H1 (cell line): ENCODE measurements at regions not wholly inside any gene's neighbourhood (a gene's known extent, or its start where the extent isn't known, plus 50 kb on each side); places are given as distances from the start of the nearest gene placed in this dataset.

Experiments used
- CTCF ChIA-PET: fragments of 300-600 bp; sonication (Branson Sonifier 250); formaldehyde crosslinking; loops from one replicate; lab custom pipeline; 2021; ENCODE audit not compliant: partially characterized antibody; lab: Charles Lee
- POLR2A ChIA-PET: fragments of 300-600 bp; sonication (Branson Sonifier 250); formaldehyde crosslinking; loops from one replicate; lab custom pipeline; 2021; ENCODE audit warnings: inconsistent platforms; ENCODE audit not compliant: partially characterized antibody; lab: Charles Lee
- DNase-seq, 2 experiments: peaks; one replicate each; pipeline versions ENCODE4 v3.0.0 to v3.0.0-alpha.2; 2010 to 2022; ENCODE audit warnings: low spot score in 2 of 2, low read depth in 1 of 2, mixed read lengths in 1 of 2
- FAIRE-seq: peaks from 2 replicates; lab custom pipeline; 2011; peaks lifted over from hg19 to GRCh38; lab: Jason Lieb, UNC
- H2AFZ ChIP-seq: 2 replicates; pipeline ENCODE4 v1.8.1; 2012; ENCODE audit warnings: low read length, inconsistent platforms
- H2AK5ac ChIP-seq: 2 replicates; pipeline ENCODE4 v1.6.1; 2013; ENCODE audit warnings: low read depth, low read length
- H2BK120ac ChIP-seq: replicated peaks from 2 replicates; pipeline ENCODE3; 2013; ENCODE audit warnings: low read depth, low read length, inconsistent platforms
- H2BK12ac ChIP-seq: 2 replicates; pipeline ENCODE4 v1.6.1; 2013; ENCODE audit warnings: low read depth, low read length
- H2BK15ac ChIP-seq: 2 replicates; pipeline ENCODE4 v1.6.1; 2013; ENCODE audit warnings: low read length
- H2BK20ac ChIP-seq: 2 replicates; pipeline ENCODE4 v1.6.1; 2013; ENCODE audit warnings: low read length
- H2BK5ac ChIP-seq: 2 replicates; pipeline ENCODE4 v1.6.1; 2013; ENCODE audit warnings: low read depth, low read length
- H3K14ac ChIP-seq: 2 replicates; pipeline ENCODE4 v1.6.1; 2013; ENCODE audit warnings: inconsistent platforms; ENCODE audit not compliant: insufficient read length
- H3K18ac ChIP-seq: 2 replicates; pipeline ENCODE4 v1.6.1; 2013; ENCODE audit warnings: low read length; ENCODE audit errors: extremely low read depth
- H3K23ac ChIP-seq: 2 replicates; pipeline ENCODE4 v1.6.1; 2013; ENCODE audit warnings: inconsistent platforms; ENCODE audit not compliant: insufficient read length
- H3K23me2 ChIP-seq: 2 replicates; pipeline ENCODE4 v1.6.1; 2013; ENCODE audit warnings: low read depth, low read length
- H3K27ac ChIP-seq: 2 replicates; pipeline ENCODE4 v1.6.1; 2011; ENCODE audit warnings: low read depth, low read length, inconsistent platforms
- H3K27me3 ChIP-seq, 4 experiments: replicated peaks in 1 of 4; 1 replicate in 1 of 4; 2 replicates in 3 of 4; pipeline versions ENCODE4 v1.6.1 to v1.8.1; 2011 to 2013; ENCODE audit warnings: low read length in 3 of 4, mild to moderate bottlenecking in 3 of 4, inconsistent platforms in 2 of 4, mixed read lengths in 2 of 4, moderate library complexity in 1 of 4; ENCODE audit not compliant: control insufficient read depth in 3 of 4, insufficient read depth in 3 of 4; ENCODE audit errors: extremely low read depth in 1 of 4
- H3K36me3 ChIP-seq, 4 experiments: 2 replicates each; pipeline versions ENCODE4 v1.6.1 to v1.8.1; 2011 to 2013; ENCODE audit warnings: mild to moderate bottlenecking in 4 of 4, low read length in 3 of 4, moderate library complexity in 2 of 4, control low read depth in 1 of 4, inconsistent platforms in 1 of 4; ENCODE audit not compliant: insufficient read depth in 4 of 4, control insufficient read depth in 2 of 4
- H3K4ac ChIP-seq: replicated peaks from 2 replicates; pipeline ENCODE3; 2013; ENCODE audit warnings: low read length, low read depth, mixed read lengths, inconsistent platforms; ENCODE audit not compliant: insufficient read length
- H3K4me1 ChIP-seq, 4 experiments: replicated peaks in 1 of 4; 1 replicate in 1 of 4; 2 replicates in 3 of 4; pipeline versions ENCODE4 v1.6.1 to v1.8.1; 2011 to 2013; ENCODE audit warnings: low read length in 3 of 4, inconsistent platforms in 2 of 4, mixed read lengths in 1 of 4; ENCODE audit not compliant: insufficient read depth in 4 of 4, control insufficient read depth in 3 of 4
- H3K4me2 ChIP-seq, 2 experiments: 2 replicates each; pipeline versions ENCODE4 v1.6.1 to v1.8.1; 2011 to 2013; ENCODE audit warnings: low read depth in 2 of 2, low read length in 2 of 2, control low read depth in 1 of 2, inconsistent platforms in 1 of 2, mild to moderate bottlenecking in 1 of 2; ENCODE audit not compliant: insufficient read depth in 1 of 2
- H3K4me3 ChIP-seq, 4 experiments: fragments of 200-600, 300-600 bp in 1 of 4; sonication (generic), shearing (Covaris generic), sonication (Bioruptor Twin) in 1 of 4; 2 replicates each; pipeline versions ENCODE4 v1.5.1 to v1.8.1; 2011 to 2016; ENCODE audit warnings: low read length in 4 of 4, low read depth in 3 of 4, control low read depth in 2 of 4, inconsistent platforms in 2 of 4, mild to moderate bottlenecking in 2 of 4, mixed read lengths in 1 of 4, moderate library complexity in 1 of 4; ENCODE audit not compliant: insufficient read depth in 2 of 4; ENCODE audit errors: extremely low read depth in 1 of 4
- H3K56ac ChIP-seq: replicated peaks from 2 replicates; pipeline ENCODE3; 2013; ENCODE audit warnings: low read depth, mild to moderate bottlenecking, mixed read lengths, low read length, inconsistent platforms; ENCODE audit not compliant: insufficient read length
- H3K79me1 ChIP-seq: 2 replicates; pipeline ENCODE4 v1.6.1; 2013; ENCODE audit warnings: low read depth, low read length, control low read depth
- H3K79me2 ChIP-seq, 2 experiments: 2 replicates each; pipeline versions ENCODE4 v1.6.1 to v1.8.1; 2012 to 2013; ENCODE audit warnings: low read length in 2 of 2, mild to moderate bottlenecking in 2 of 2, inconsistent platforms in 1 of 2; ENCODE audit not compliant: insufficient read depth in 2 of 2, control insufficient read depth in 1 of 2
- H3K9ac ChIP-seq, 4 experiments: replicated peaks in 1 of 4; 1 replicate in 1 of 4; 2 replicates in 3 of 4; pipeline versions ENCODE4 v1.6.1 to v1.8.1; 2011 to 2013; ENCODE audit warnings: low read depth in 3 of 4, low read length in 3 of 4, control low read depth in 2 of 4, mild to moderate bottlenecking in 2 of 4, moderate library complexity in 2 of 4, inconsistent platforms in 1 of 4; ENCODE audit errors: extremely low read depth in 1 of 4
- H3K9me3 ChIP-seq, 2 experiments: 2 replicates each; pipeline versions ENCODE4 v1.6.1 to v1.8.1; 2012 to 2013; ENCODE audit warnings: mild to moderate bottlenecking in 2 of 2, moderate library complexity in 2 of 2, control low read depth in 1 of 2, inconsistent platforms in 1 of 2, low read depth in 1 of 2, low read length in 1 of 2, mixed read lengths in 1 of 2; ENCODE audit not compliant: insufficient read depth in 2 of 2
- H4K20me1 ChIP-seq, 2 experiments: replicated peaks in 1 of 2; 2 replicates each; pipeline versions ENCODE3 to v1.8.1; 2011 to 2013; ENCODE audit warnings: inconsistent platforms in 2 of 2, low read length in 2 of 2, mild to moderate bottlenecking in 1 of 2; ENCODE audit not compliant: insufficient read depth in 2 of 2, control insufficient read depth in 1 of 2
- H4K5ac ChIP-seq: 2 replicates; pipeline ENCODE4 v1.6.1; 2013; ENCODE audit warnings: low read length, low read depth, mixed read lengths, inconsistent platforms; ENCODE audit not compliant: insufficient read length
- H4K8ac ChIP-seq: 2 replicates; pipeline ENCODE4 v1.8.0; 2013; ENCODE audit warnings: mild to moderate bottlenecking, moderate library complexity, low read length, inconsistent platforms; ENCODE audit not compliant: insufficient read depth; ENCODE audit errors: extremely low read depth
- H4K91ac ChIP-seq: replicated peaks from 2 replicates; pipeline ENCODE3; 2013; ENCODE audit warnings: low read length, mixed read lengths, inconsistent platforms; ENCODE audit not compliant: insufficient read length
- BRCA1 ChIP-seq: IDR thresholded peaks from 2 replicates; pipeline ENCODE4 v1.6.1; 2012; ENCODE audit warnings: low read depth, low read length, improper control_type of control experiment
- GABPA ChIP-seq: IDR thresholded peaks from 2 replicates; pipeline ENCODE4 v1.6.1; 2011; ENCODE audit warnings: mild to moderate bottlenecking, low read length, moderate library complexity, borderline replicate concordance; ENCODE audit not compliant: insufficient read depth
- HDAC2 ChIP-seq, 2 experiments: fragments of 300-600 bp in 1 of 2; sonication (generic) in 1 of 2; IDR thresholded peaks; 2 replicates each; pipeline ENCODE4 v1.6.1; 2011 to 2012; ENCODE audit warnings: low read depth in 2 of 2, low read length in 2 of 2, mild to moderate bottlenecking in 2 of 2, moderate library complexity in 2 of 2, borderline replicate concordance in 1 of 2, inconsistent platforms in 1 of 2
- WGBS, 2 experiments: shearing (Covaris generic) in 1 of 2; methylation state at CpG; one replicate each; pipeline versions ENCODE4 v1.1.6 to v1.1.7; 2013 to 2015; ENCODE audit warnings: low lambda C conversion rate in 2 of 2, mixed read lengths in 2 of 2, inconsistent platforms in 1 of 2, low coverage in 1 of 2, missing lambda C conversion rate in 1 of 2; ENCODE audit not compliant: insufficient replicate concordance in 2 of 2, insufficient coverage in 1 of 2, insufficient read length in 1 of 2; ENCODE audit errors: extremely low coverage in 1 of 2, missing lambda C conversion rate in 1 of 2; 5-methylcytosine and 5-hydroxymethylcytosine counted together
- TF ChIP-seq, protein P1 (sequence below): IDR thresholded peaks from 2 replicates; pipeline ENCODE4 v1.6.1; 2012; ENCODE audit warnings: low read length, inconsistent platforms
- TF ChIP-seq, protein P2 (sequence below): IDR thresholded peaks from 2 replicates; pipeline ENCODE4 v1.6.1; 2012; ENCODE audit warnings: inconsistent platforms

DNA sequence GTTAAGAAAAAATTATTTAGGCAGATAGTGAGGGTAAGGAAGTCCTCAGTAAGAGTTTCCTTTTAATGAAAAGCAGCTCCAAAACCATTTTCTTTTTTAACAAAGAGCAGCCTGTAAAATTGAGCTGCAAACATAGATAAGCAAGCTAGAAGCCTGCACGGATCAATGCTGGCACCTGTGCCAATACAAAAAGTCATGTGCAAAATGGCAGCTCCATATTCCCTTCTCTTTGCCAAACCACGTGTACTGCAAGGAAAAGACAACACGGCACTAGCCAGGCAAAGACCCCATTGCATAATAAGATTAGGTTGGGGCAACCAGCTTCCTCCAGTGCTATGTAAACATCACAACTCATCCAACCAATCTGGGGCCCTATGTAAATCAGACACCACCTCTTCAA lies 268.4 kb upstream of the INTU start:
- no peak for FAIRE-seq
- Histone ChIP-seq H3K9me3 (no peaks in the 10 kb centered on the region), H3K9ac (no peak overlapping the region), H3K79me1 (no peaks in the 10 kb centered on the region), H3K18ac (no peak overlapping the region), H3K14ac (no peak overlapping the region), H2BK20ac (no peak overlapping the region), H4K5ac (no peak overlapping the region), H4K20me1 (no peaks in the 10 kb centered on the region), H2BK5ac (no peak overlapping the region), H2BK15ac (no peak overlapping the region), H3K4me2 (no peak overlapping the region), H3K36me3 (no peaks in the 10 kb centered on the region), H3K27me3 (no peaks in the 10 kb centered on the region), H4K8ac (no peak overlapping the region), H3K56ac (no peak overlapping the region), H3K23me2 (no peaks in the 10 kb centered on the region; the same call in 1 of the 2 replicates), H2BK12ac (no peak overlapping the region), H3K4me1 (peaks cover 0 to 3% (median 0%) of the 10 kb centered on the region in 4 experiments; a peak in 1 of 7 replicates), H3K4me3 (no peak overlapping the region), H3K79me2 (no peaks in the 10 kb centered on the region), H2BK120ac (no peak overlapping the region), H3K4ac (no peak overlapping the region), H4K91ac (no peak overlapping the region)
- ChIA-PET CTCF (interaction anchor here (0.6 to 1.1 kb wide), 3 partner anchors 11 to 222 kb away, joined by 3 read pairs; no protein-coding TSS in a partner anchor), POLR2A (no interaction called here)
- no peak for DNase-seq
- TF ChIP-seq BRCA1 (no peak), GABPA (no peak), HDAC2 (IDR thresholded peaks at IDR 0.05; ENCODE audit: borderline replicate concordance in 1 of 2, low read depth in 2 of 2, low read length in 2 of 2) (no peak)
- TF ChIP-seq, protein P1, sequence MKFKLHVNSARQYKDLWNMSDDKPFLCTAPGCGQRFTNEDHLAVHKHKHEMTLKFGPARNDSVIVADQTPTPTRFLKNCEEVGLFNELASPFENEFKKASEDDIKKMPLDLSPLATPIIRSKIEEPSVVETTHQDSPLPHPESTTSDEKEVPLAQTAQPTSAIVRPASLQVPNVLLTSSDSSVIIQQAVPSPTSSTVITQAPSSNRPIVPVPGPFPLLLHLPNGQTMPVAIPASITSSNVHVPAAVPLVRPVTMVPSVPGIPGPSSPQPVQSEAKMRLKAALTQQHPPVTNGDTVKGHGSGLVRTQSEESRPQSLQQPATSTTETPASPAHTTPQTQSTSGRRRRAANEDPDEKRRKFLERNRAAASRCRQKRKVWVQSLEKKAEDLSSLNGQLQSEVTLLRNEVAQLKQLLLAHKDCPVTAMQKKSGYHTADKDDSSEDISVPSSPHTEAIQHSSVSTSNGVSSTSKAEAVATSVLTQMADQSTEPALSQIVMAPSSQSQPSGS, result no peak
- TF ChIP-seq, protein P2, sequence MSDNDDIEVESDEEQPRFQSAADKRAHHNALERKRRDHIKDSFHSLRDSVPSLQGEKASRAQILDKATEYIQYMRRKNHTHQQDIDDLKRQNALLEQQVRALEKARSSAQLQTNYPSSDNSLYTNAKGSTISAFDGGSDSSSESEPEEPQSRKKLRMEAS, result no peak
- TF ChIP-seq, all 59 proteins: peak for 0
- no peak overlapping the region for H3K27ac ChIP-seq
- H2AK5ac ChIP-seq, result no peak overlapping the region
- H3K23ac ChIP-seq, result no peak overlapping the region
- WGBS, 2 experiments, result 77% methylated on average over 3 of the region's 3 CpGs; no CpG with 5 or more reads in 1 of the 2 experiments
- 0 out of 2 replicates have a peak overlapping the region, but pooled peaks have one; percentile 24 for H2AFZ ChIP-seq
